KMS-11 (cell line): ENCODE measurements at regions not wholly inside any gene's neighbourhood (a gene's known extent, or its start where the extent isn't known, plus 50 kb on each side); places are given as distances from the start of the nearest gene placed in this dataset.
"Not testable (repeated sequence)": the region's sequence is repeated elsewhere in the genome, so short reads cannot be mapped to it uniquely, and the experiment has no call there.

Experiments
- H2AFZ ChIP-seq: fragments of 200-600 bp; sonication (generic); 2 replicates; pipeline ENCODE4 v1.6.1; 2016; ENCODE audit warnings: antibody characterized with exemption, mixed run types, low read depth
- H3K27ac ChIP-seq: fragments of 200-600 bp; sonication (generic); 2 replicates; pipeline ENCODE4 v1.6.1; 2016; ENCODE audit warnings: mild to moderate bottlenecking, mixed run types
- H3K27me3 ChIP-seq: fragments of 200-600 bp; sonication (generic); 2 replicates; pipeline ENCODE4 v1.6.1; 2017; ENCODE audit warnings: mild to moderate bottlenecking, low read depth, mixed run types, moderate library complexity; ENCODE audit not compliant: insufficient read depth
- H3K36me3 ChIP-seq: fragments of 200-600 bp; sonication (generic); 2 replicates; pipeline ENCODE4 v1.6.1; 2017; ENCODE audit warnings: mild to moderate bottlenecking, mixed run types; ENCODE audit not compliant: insufficient read depth
- H3K4me1 ChIP-seq: fragments of 200-600 bp; sonication (generic); 2 replicates; pipeline ENCODE4 v1.6.1; 2016; ENCODE audit warnings: mild to moderate bottlenecking, low read depth, mixed run types; ENCODE audit not compliant: poor library complexity, severe bottlenecking
- H3K4me2 ChIP-seq: fragments of 200-600 bp; sonication (generic); 2 replicates; pipeline ENCODE4 v1.7.0; 2016; ENCODE audit warnings: mild to moderate bottlenecking, mixed run types
- H3K4me3 ChIP-seq: fragments of 200-600 bp; sonication (generic); IDR thresholded peaks from 2 replicates; pipeline ENCODE4 v1.6.1; 2017; ENCODE audit warnings: low read depth, low read length, mixed read lengths; ENCODE audit not compliant: insufficient read depth
- H3K79me2 ChIP-seq: fragments of 200-600 bp; sonication (generic); 2 replicates; pipeline ENCODE4 v1.6.1; 2016; ENCODE audit warnings: low read depth, mixed run types; ENCODE audit not compliant: insufficient read depth
- H3K9ac ChIP-seq: fragments of 200-600 bp; sonication (generic); 2 replicates; pipeline ENCODE4 v1.6.1; 2016; ENCODE audit warnings: mild to moderate bottlenecking, mixed run types
- H4K20me1 ChIP-seq: fragments of 200-600 bp; sonication (generic); 2 replicates; pipeline ENCODE4 v1.6.1; 2016; ENCODE audit warnings: mild to moderate bottlenecking, mixed run types; ENCODE audit not compliant: insufficient read depth
- CTCF ChIP-seq: fragments of 200-600 bp; sonication (generic); conservative IDR thresholded peaks from 2 replicates; pipeline ENCODE4 v1.6.1; 2017; ENCODE audit warnings: low read depth, mild to moderate bottlenecking, antibody characterized with exemption, low read length, moderate library complexity, mixed read lengths

GRCh38 chr7:142469696-142470543, 212.1 kb upstream of the PRSS58 start:
- no peak overlapping the region for H3K27ac ChIP-seq
- H2AFZ ChIP-seq: no peak overlapping the region
- no peaks in the 10 kb centered on the region for H4K20me1 ChIP-seq
- no peak for TF ChIP-seq CTCF
- no peaks in the 10 kb centered on the region for H3K36me3 ChIP-seq
- no peaks in the 10 kb centered on the region for H3K4me1 ChIP-seq
- H3K79me2 ChIP-seq: no peaks in the 10 kb centered on the region
- no peak overlapping the region for H3K4me2 ChIP-seq
- H3K27me3 ChIP-seq: no peaks in the 10 kb centered on the region
- no peak overlapping the region for H3K4me3 ChIP-seq
- no peak overlapping the region for H3K9ac ChIP-seq

DNA sequence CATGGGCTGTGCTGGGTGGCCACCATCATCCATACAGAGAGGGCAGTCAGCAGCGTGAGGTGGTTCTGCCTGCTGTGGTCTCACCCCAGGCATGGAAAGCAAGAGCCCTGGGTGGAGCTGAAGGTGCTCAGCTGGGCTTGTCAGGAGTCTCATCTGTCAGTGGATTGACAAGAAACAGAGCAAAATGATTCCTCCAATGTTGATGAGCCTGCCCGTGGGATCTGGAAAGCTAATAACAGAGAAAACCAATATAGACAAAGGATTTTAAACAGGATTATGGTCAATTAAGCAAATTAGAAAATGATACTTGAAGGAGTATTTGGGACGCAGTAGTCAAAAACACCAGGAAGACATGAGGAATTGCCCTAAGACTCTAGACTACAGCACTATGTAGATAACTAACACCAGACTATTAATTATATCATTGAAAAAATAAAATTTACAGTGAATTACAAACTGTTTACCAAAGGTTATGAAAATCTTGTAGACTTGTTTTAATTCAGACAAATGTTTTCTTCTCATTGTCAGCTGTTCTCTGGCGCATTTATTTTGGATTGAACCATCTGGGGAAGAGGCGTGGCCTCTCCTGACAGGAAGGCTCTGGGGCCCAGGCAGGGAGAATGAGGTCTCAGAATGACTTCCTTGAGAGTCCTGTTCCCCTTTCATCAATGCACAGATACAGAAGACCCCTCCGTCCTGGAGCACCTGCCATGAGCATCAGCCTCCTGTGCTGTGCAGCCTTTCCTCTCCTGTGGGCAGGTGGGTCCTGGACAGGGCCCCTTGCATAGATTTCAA, 211.2 kb upstream of the PRSS58 start:
- Histone ChIP-seq H3K4me1 (peaks cover 2% of the 10 kb centered on the region), H2AFZ (no peak overlapping the region), H3K4me2 (no peak overlapping the region), H4K20me1 (no peaks in the 10 kb centered on the region), H3K27ac (no peak overlapping the region), H3K79me2 (no peaks in the 10 kb centered on the region), H3K27me3 (no peaks in the 10 kb centered on the region), H3K36me3 (no peaks in the 10 kb centered on the region), H3K4me3 (no peak overlapping the region), H3K9ac (no peak overlapping the region)
- no peak for TF ChIP-seq CTCF

DNA sequence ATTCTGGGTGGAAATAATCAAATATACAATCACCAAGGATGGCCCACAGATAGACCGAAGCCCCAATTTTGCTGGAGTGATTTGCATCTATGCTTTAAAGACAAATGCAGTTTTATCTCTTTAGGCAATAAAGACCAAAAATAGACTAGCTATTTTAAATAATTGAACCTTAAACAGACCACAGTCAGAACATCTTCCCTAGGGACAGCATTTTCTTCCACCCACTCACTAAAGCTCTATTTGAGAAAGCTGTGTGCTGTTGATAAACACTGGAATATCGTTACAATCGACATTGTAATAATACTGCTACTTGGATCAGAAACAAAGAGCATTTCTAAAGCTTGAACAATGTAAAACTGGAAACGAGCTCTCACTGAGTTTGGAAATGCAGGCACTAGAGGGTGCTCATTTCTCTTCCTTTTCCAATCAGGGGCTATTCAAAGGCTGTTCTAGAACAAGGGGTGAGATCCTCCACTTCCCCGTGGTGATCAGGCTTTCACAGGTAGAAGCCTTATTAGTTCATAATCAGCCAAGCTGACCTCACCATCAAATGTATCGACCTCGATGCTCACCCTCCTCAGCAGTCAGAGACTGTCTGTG, 209.3 kb upstream of the PRSS58 start:
- H3K9ac ChIP-seq, H2AFZ ChIP-seq, H3K36me3 ChIP-seq, H3K4me3 ChIP-seq, H3K4me2 ChIP-seq, H3K79me2 ChIP-seq, H4K20me1 ChIP-seq, H3K27ac ChIP-seq, H3K27me3 ChIP-seq: not testable (repeated sequence)
- peaks cover 12% of the 10 kb centered on the region for H3K4me1 ChIP-seq

- no peak for TF ChIP-seq CTCF
- Histone ChIP-seq H3K79me2 (no peaks in the 10 kb centered on the region), H3K9ac (no peak overlapping the region), H2AFZ (peak overlapping the region; percentile 72), H4K20me1 (no peaks in the 10 kb centered on the region), H3K4me3 (no peak overlapping the region), H3K36me3 (no peaks in the 10 kb centered on the region), H3K4me2 (peak overlapping the region; percentile 61), H3K27ac (no peak overlapping the region), H3K27me3 (no peaks in the 10 kb centered on the region), H3K4me1 (peaks cover 26% of the 10 kb centered on the region)
These were observed 205.6 kb upstream of the PRSS58 start for GRCh38 chr7:142463401-142463850.
